VCaP (cell line): ENCODE measurements at regions not wholly inside any gene's neighbourhood (a gene's known extent, or its start where the extent isn't known, plus 50 kb on each side); places are given as distances from the start of the nearest gene placed in this dataset.

Experiments used
- H3K27ac ChIP-seq: fragments of 450-650 bp; 2 replicates; pipeline ENCODE4 v1.5.1; 2017
- TF ChIP-seq, protein P1 (sequence below): fragments of 450-650 bp; conservative IDR thresholded peaks from 2 replicates; pipeline ENCODE4 v1.5.1; 2017; ENCODE audit warnings: mild to moderate bottlenecking, moderate library complexity

DNA sequence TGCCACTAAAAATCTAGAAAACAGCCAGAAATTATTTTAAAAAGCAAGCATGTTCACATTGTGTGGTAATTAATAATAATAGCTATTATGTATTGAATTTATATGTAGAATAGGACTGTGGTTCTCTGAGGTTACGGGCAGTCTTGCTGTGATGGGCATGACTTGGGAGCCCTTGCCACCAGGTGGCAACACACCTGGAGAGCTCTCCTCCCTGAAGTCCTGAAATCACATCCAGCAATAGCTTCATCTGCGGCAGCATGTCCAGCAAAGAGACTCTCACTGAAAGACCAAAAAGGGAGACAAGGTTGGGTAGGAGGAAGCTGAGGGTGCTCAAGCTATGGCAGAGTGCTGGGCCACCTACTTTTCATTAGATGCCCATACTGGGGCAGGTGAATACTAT, 206.8 kb upstream of the IL12A start:
- TF ChIP-seq, protein P1, sequence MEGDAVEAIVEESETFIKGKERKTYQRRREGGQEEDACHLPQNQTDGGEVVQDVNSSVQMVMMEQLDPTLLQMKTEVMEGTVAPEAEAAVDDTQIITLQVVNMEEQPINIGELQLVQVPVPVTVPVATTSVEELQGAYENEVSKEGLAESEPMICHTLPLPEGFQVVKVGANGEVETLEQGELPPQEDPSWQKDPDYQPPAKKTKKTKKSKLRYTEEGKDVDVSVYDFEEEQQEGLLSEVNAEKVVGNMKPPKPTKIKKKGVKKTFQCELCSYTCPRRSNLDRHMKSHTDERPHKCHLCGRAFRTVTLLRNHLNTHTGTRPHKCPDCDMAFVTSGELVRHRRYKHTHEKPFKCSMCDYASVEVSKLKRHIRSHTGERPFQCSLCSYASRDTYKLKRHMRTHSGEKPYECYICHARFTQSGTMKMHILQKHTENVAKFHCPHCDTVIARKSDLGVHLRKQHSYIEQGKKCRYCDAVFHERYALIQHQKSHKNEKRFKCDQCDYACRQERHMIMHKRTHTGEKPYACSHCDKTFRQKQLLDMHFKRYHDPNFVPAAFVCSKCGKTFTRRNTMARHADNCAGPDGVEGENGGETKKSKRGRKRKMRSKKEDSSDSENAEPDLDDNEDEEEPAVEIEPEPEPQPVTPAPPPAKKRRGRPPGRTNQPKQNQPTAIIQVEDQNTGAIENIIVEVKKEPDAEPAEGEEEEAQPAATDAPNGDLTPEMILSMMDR, result peak; percentile 34
- H3K27ac ChIP-seq, result no peak overlapping the region

DNA sequence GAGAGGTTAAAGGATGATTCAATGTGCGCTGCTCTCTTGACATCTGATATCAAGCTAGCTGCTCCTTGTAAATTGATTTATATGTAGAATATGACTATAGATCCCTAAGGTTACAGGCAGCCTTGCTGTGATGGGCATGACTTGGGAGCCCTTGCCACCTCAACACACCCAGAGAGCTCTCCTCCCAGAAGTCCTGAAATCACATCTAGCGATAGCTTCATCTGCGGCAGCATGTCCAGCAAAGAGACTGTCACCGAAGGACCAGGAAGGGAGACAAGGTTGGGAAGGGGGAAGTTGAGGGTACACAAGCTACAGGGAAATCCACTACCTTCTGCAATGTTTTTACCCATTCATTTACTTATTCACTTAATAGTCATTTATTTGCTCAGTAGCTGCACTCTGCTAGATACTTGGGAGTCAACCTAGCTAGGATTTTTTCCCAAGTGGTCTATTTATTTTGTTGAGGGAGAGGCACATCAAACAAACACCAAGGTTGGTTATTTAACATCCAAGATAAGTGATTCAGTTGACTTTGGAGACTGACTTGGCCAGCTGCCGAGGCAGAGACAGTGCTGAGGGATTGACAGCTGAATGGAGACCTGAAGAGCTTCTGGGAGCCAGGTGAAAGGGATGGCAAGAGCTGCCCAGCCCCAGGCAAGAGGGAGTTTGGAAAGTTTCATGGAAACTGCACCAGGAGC, 205.8 kb upstream of the IL12A start:
- no peak overlapping the region for H3K27ac ChIP-seq
- TF ChIP-seq, protein P1, result no peak

DNA sequence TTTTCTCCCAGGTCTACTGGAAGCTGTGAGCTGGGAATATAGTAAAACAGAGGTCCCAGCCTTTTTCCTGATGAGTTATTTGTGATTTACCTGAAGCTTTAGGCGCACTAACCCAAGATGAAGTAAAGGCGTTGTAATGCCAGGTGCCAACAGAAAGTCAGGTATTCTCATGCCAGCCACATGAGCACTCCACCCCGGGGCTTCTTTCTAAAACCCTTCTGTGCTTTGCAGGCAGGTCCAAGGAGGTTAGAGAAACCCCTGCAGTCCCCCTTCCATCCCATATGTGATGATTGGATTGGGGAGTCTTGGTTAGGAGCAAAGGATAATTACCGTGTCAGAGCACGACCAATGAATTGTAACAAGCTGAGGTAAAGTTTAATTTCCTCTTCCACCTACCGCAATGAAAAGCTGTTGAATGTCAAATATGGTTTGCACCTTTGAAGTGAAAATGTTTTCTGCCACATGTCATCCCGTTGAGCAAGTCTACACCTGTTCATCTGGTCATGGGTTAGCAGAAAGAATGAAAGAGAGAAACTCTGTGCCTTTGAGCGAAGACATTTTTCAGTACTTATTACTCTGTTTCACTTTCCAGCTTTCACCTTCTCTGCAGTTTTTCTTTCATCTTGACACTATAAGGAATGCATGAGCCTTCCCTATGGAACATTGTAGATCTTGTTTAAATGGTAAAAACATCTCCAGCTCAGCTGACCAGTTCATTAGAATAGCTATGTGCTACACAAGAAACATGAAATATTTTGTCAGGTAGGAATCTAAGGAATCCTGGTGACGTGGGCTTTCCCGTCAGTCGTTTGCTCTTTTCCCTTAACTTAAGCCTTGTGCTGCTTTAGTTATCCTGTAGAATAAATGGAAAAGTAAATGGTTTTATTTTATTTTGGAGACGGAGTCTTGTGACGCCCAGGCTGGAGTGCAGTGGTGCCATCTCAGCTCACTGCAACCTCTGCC, 204.6 kb upstream of the IL12A start:
- TF ChIP-seq, protein P1, result no peak
- no peak overlapping the region for H3K27ac ChIP-seq

DNA sequence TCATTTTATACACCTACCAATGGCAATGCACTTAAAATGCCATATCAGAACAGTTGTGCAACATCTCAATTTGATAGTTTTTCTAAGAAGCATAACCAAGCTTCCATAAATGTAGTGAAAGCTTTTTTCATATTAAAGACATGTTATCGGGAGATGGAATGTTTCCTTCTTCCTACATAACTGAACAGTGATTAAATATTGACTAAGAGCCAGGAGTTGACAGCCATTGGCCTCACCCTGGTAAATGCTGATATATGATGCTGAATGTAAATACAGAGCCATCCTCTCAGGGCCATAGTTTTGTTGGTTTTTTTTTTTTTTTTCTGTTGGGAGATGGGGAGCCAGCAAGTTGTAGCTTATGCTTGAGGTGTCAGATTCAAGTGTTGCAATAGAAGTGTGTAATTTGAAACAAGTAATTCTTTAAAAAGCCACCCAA, 203.3 kb upstream of the IL12A start:
- no peak overlapping the region for H3K27ac ChIP-seq
- TF ChIP-seq, protein P1, result no peak

DNA sequence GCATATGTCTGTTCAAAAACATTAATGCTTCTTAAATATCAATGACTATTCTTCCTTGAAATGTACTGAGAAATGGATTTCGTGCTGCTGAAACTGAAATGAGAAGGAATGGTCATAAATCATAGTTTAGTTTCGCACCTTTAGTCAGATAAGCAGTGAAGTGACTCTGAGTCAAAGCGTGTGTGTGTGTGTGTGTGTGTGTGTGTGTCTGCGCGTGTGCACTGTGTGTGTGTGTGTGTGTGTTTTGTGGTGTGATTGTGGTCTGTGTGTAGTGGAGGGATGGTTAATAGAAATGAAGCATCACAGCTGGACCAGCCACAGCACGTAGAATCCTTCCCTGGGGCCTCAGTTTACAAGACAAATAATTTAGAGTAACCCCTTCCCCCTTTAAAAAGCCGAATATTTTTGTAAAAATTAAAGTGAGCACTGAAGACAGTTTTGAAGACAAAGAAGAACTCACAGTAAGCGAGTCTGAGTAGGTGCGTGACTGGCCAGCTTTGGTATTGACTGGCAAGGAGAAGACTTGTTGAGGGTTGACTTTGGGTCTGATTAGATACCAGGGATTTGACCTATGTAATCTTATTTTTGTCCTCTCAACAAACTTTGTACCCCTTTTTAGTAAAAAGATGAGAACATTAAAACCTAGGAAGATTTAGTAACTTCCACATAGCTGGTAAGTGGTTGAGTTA, 202.0 kb upstream of the IL12A start:
- H3K27ac ChIP-seq, result no peak overlapping the region
- TF ChIP-seq, protein P1, result no peak

DNA sequence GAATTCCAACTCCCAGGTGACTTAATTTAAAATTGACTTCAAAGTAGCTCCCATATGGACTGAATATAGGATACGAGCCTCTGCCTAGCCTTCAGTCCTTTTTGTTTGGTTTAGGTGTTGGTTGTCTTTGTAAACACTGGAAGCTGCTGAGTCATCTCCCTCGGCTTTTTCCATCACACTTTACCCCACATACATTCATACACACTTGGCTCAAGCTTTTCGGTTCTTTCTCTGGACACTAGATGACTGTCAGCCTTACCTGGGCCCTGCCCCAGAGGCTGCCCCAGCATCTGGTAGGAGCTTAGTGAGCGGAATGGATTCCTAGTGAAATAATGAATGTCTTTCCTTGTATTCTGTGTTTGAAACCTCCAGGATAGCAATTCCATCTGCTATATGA, 201.5 kb upstream of the IL12A start:
- TF ChIP-seq, protein P1, result no peak
- no peak overlapping the region; the same call in 1 of the 2 replicates for H3K27ac ChIP-seq

DNA sequence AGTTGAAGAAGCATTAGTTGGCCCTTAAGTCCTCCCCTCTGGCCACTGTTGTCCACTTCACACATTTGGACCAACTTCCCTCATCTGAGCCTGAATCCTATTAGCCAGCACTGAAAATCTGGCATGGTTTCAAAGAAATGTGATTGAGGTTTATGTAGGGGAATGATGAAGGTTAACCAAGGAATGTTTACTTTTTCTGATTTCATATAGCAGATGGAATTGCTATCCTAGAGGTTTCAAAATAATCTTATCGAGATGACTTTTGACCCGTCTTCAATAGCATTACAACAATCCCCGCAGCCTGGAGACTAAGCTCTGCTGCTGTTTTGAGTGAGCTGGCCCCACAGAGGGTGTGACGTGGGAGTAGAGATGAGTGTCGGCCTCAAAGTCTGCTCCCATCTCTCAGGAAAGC, 200.8 kb upstream of the IL12A start:
- no peak overlapping the region for H3K27ac ChIP-seq
- TF ChIP-seq, protein P1, result no peak
